ENCODE measurements at regions not wholly inside any gene's neighbourhood (a gene's known extent, or its start where the extent isn't known, plus 50 kb on each side); places are given as distances from the start of the nearest gene placed in this dataset.

DNA sequence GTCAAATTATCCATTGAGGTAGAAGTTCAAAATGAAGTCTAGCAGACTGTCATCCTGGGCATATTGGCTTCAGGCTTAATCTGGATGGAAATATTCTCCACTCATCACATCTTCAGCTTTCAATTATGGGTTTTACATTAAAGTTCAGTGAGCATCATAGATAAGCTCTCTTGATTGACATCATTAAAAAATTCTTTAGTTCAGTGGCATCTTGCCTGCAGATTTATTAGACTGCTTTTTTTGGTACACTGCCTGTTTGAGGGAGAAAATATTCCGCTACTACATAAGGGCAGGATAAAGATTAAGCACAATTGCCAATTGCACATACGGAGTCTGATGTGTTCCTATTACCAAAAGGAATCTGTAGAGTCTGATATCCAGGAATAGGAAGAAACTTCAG lies 2353.8 kb downstream of the MAT2B start:
- TF ChIP-seq, protein P1, sequence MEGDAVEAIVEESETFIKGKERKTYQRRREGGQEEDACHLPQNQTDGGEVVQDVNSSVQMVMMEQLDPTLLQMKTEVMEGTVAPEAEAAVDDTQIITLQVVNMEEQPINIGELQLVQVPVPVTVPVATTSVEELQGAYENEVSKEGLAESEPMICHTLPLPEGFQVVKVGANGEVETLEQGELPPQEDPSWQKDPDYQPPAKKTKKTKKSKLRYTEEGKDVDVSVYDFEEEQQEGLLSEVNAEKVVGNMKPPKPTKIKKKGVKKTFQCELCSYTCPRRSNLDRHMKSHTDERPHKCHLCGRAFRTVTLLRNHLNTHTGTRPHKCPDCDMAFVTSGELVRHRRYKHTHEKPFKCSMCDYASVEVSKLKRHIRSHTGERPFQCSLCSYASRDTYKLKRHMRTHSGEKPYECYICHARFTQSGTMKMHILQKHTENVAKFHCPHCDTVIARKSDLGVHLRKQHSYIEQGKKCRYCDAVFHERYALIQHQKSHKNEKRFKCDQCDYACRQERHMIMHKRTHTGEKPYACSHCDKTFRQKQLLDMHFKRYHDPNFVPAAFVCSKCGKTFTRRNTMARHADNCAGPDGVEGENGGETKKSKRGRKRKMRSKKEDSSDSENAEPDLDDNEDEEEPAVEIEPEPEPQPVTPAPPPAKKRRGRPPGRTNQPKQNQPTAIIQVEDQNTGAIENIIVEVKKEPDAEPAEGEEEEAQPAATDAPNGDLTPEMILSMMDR (IDR thresholded peaks at IDR 0.05; ENCODE audit: extremely low read depth, insufficient read depth, missing control alignments): no peak
- DNase-seq (ENCODE audit: low spot score): no peak
- in situ Hi-C loops (cut with MboI; ENCODE audit: low pct_unique_long_range_greater_than_20kb, low sequenced_read_pairs, unreplicated experiment): no loop called here

DNA sequence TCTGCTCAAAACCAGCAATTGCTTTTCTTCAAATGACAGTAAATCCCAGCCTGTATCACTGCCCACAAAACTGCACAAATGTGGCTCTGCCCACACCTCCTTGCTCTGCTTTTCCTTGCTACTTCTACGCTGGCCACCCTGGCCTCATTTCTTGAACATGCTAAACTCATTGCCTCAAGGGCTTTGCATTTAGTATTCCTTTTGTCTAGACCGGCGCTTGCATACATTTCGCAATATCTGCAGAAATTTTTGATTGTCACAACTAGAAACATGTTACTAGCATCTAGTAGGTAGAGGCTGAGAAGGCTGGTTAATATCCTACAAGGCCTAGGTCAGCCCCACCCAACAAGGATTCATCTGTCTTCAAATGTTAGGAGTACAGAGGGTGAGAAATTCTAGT lies 2357.8 kb downstream of the MAT2B start:
- in situ Hi-C loops (cut with MboI; ENCODE audit: low pct_unique_long_range_greater_than_20kb, low sequenced_read_pairs, unreplicated experiment): no loop called here
- TF ChIP-seq, protein P1 (IDR thresholded peaks at IDR 0.05; ENCODE audit: extremely low read depth, insufficient read depth, missing control alignments): no peak
- DNase-seq (ENCODE audit: low spot score): no peak

DNA sequence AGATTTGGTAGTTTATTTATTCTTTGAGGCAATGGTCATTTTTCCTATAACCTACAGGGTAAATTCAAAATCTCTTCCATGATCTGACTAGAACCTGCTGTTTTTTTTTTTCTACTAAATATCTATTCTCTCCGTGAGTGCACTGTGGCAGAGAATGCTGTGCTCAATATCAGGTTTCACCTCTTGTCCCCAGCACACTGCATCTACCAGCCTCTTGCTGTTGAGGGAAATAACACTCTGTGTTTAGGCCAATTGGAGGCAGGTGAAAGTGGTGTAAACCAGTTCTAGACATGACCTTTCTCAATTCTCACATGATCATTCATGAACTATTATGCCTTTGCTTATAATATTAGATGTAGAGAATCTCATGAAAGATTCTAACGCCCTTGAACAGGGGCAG lies 2365.9 kb downstream of the MAT2B start:
- in situ Hi-C loops (cut with MboI; ENCODE audit: low pct_unique_long_range_greater_than_20kb, low sequenced_read_pairs, unreplicated experiment): no loop called here
- no peak for DNase-seq (ENCODE audit: low spot score)

DNA sequence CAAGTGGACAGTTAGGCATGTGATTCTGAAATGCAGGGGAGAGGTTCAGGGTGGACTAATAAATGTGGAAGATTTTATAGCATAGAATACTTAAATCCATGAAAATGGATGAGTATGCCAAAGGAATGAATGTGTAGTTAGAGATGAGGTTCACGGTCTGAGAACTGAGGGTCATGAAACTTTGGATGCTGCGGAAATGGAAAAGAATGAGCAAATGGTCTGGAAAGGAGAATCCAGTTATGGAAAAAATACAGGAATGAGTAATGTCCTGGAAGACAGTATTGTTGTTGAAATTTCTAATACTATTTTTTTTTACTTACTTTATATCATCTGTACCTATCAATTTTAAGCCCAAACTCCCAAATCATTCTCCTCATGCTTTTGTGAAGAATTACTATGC lies 2369.4 kb downstream of the MAT2B start:
- in situ Hi-C loops (cut with MboI; ENCODE audit: low pct_unique_long_range_greater_than_20kb, low sequenced_read_pairs, unreplicated experiment): no loop called here
- TF ChIP-seq, protein P1 (IDR thresholded peaks at IDR 0.05; ENCODE audit: extremely low read depth, insufficient read depth, missing control alignments): no peak
- no peak for DNase-seq (ENCODE audit: low spot score)

More for the DNA sequence above, 2365.9 kb downstream of the MAT2B start:
- TF ChIP-seq, protein P1 (IDR thresholded peaks at IDR 0.05; ENCODE audit: extremely low read depth, insufficient read depth, missing control alignments): no peak

DNA sequence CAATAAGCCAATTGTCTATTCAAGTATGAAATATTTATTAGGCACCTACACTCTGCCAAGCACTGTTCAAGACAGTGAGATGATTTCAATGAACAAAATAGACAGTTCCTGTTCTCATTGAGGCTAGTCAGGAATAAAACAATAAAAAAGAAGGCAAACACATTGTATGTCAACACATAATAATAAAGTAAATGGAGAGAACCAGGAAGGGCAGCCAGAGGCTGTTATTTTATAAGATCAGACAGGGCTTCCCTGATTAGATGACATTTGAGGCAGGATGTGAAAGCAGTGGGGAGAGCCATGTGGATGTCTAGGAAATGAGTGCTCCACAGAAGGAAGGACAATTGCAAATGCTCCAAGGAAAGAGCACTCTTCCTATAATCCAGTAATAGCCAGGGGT lies 2371.1 kb downstream of the MAT2B start:
- in situ Hi-C loops (cut with MboI; ENCODE audit: low pct_unique_long_range_greater_than_20kb, low sequenced_read_pairs, unreplicated experiment): no loop called here
- TF ChIP-seq, protein P1 (IDR thresholded peaks at IDR 0.05; ENCODE audit: extremely low read depth, insufficient read depth, missing control alignments): no peak
- DNase-seq (ENCODE audit: low spot score): no peak

DNA sequence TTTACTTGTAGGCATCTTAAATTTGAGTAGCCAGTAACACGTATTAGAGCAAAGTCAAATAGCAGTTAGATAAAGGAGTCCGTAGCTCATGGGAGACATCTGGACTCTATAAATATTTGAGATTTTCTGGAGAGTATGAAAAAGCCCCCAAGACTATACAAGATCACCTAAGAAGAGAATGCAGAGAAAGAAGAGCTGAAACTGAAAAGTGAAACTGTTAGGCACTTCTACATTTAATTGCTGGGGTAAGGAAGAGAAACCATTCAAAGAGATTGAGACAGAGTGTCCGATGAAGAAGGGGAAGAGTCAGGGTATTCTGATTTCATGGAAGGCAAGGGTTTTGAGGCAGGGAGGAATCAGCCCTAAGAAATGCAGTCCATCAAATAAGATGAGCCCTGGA lies 2372.1 kb downstream of the MAT2B start:
- no peak for DNase-seq (ENCODE audit: low spot score)
- in situ Hi-C loops (cut with MboI; ENCODE audit: low pct_unique_long_range_greater_than_20kb, low sequenced_read_pairs, unreplicated experiment): no loop called here
- TF ChIP-seq, protein P1 (IDR thresholded peaks at IDR 0.05; ENCODE audit: extremely low read depth, insufficient read depth, missing control alignments): no peak

DNA sequence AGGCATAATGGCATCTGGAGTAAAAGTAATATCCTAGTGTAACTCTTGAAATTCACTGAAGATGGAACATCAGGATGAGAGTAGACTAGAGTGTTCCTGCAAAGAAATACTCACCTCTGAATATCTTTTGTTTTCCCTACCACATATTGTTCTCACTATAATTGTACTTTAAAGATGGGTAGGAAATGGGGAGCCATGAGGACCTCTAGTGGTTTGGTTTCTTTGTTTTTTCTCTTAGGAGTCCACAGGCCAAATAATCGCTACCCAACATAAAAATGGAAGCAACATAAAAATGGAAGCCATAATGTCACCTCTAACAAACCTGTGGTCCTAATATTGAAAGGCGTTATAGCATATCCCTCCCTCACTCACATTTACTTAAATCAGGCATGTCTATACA lies 2375.8 kb downstream of the MAT2B start:
- no peak for DNase-seq (ENCODE audit: low spot score)
- in situ Hi-C loops (cut with MboI; ENCODE audit: low pct_unique_long_range_greater_than_20kb, low sequenced_read_pairs, unreplicated experiment): no loop called here
- TF ChIP-seq, protein P1 (IDR thresholded peaks at IDR 0.05; ENCODE audit: extremely low read depth, insufficient read depth, missing control alignments): no peak
